Muscle layer of duodenum (tissue), 2 donors: ENCODE measurements at regions not wholly inside any gene's neighbourhood (a gene's known extent, or its start where the extent isn't known, plus 50 kb on each side); places are given as distances from the start of the nearest gene placed in this dataset.

Experiments
- H3K27ac ChIP-seq: one replicate; pipeline ENCODE4 v1.7.0; 2013; ENCODE audit warnings: mild to moderate bottlenecking, low read length
- H3K27me3 ChIP-seq: one replicate; pipeline ENCODE4 v1.7.0; 2013; ENCODE audit warnings: low read depth, mild to moderate bottlenecking, control low read depth, low read length
- H3K36me3 ChIP-seq, 2 donors: one replicate each; pipeline ENCODE4 v1.7.0; 2013; ENCODE audit warnings: low read length in 2 of 2, control low read depth in 1 of 2, mild to moderate bottlenecking in 1 of 2; ENCODE audit not compliant: insufficient read depth in 2 of 2, control insufficient read depth in 1 of 2
- H3K4me1 ChIP-seq, 2 donors: one replicate each; pipeline ENCODE4 v1.7.0; 2013; ENCODE audit warnings: low read length in 2 of 2, mild to moderate bottlenecking in 2 of 2, control low read depth in 1 of 2, moderate library complexity in 1 of 2; ENCODE audit not compliant: insufficient read depth in 2 of 2, control insufficient read depth in 1 of 2
- H3K4me3 ChIP-seq, 2 donors: one replicate each; pipeline ENCODE4 v1.7.0; 2013; ENCODE audit warnings: low read length in 2 of 2, low read depth in 1 of 2, mild to moderate bottlenecking in 1 of 2
- H3K9me3 ChIP-seq, 2 donors: one replicate each; pipeline ENCODE4 v1.7.0; 2013; ENCODE audit warnings: low read length in 2 of 2, control low read depth in 1 of 2, mild to moderate bottlenecking in 1 of 2; ENCODE audit not compliant: control insufficient read depth in 1 of 2
- donor health status: healthy.

DNA sequence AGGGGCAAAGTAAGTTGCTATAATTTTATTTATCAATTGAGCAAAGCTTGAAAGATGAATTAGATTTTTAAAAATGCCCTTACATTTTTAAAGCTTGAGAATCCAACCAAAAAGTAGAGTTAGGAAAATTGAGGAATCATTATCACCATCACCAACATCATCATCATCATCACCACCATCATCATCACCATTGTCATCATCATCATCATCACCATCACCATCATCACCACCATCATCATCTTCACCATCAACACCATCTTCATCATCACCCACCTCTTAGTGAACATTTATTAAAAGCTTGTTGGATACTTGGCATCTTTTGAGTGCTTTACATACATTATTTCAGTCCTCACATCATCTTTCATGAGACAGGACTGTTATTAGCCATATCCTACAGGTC is 504.4 kb upstream of the TNP1 start:
- H3K4me3 ChIP-seq = no peak overlapping the region
- no peaks in the 10 kb centered on the region for H3K36me3 ChIP-seq
- H3K9me3 ChIP-seq = no peaks in the 10 kb centered on the region
- H3K4me1 ChIP-seq = peaks cover 24 to 33% of the 10 kb centered on the region in 2 donors
- H3K27ac ChIP-seq = no peak overlapping the region
- H3K27me3 ChIP-seq = no peaks in the 10 kb centered on the region

DNA sequence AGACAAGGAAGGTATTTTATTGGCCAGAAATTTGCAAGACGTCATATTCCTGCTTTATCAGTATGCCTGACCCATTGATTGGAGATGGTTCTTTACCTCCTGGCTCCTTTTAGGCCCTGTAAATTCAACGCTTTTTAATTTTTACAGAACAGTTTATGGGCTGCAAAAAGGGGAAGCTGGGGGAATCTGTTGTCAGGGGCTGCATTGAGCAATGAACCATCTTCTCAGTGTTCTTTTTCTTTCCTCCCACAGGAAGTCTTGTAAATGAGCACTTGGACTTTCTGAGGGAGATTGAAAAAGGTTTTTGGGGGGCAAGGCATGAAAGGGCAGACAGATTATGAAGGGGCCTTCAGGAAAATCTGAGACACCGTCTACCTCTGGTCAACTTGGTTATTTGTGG is 503.6 kb upstream of the TNP1 start:
- no peak overlapping the region for H3K27ac ChIP-seq
- peaks cover 24 to 33% of the 10 kb centered on the region in 2 donors for H3K4me1 ChIP-seq
- H3K36me3 ChIP-seq = no peaks in the 10 kb centered on the region
- H3K4me3 ChIP-seq = no peak overlapping the region
- H3K9me3 ChIP-seq = no peaks in the 10 kb centered on the region
- H3K27me3 ChIP-seq = no peaks in the 10 kb centered on the region

DNA sequence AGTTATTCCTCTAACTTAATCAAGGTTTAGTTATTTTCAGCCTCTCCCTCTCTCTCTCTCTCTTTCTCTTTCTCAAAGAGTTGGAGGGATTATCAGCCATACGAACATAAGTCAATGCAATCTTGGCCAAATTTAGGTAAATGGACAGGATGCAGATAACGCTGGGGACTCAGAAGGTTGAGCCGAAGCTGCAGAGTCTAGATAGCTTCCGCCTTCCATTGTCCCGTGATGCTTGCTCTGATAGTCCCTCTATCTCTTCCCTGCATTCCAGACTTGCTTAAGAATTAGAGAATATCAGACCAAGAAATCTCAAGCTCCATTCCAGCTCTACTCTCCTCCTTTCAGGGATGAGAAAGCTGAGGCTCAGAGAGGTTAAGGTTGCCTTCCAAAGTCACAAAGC is 502.8 kb upstream of the TNP1 start:
- Histone ChIP-seq H3K27me3 (no peaks in the 10 kb centered on the region), H3K27ac (peak overlapping the region; percentile 62), H3K36me3 (no peaks in the 10 kb centered on the region), H3K4me3 (no peak overlapping the region), H3K9me3 (no peaks in the 10 kb centered on the region), H3K4me1 (peaks cover 24 to 33% of the 10 kb centered on the region in 2 donors)

- H3K4me1 ChIP-seq = peaks cover 24 to 34% of the 10 kb centered on the region in 2 donors
- no peaks in the 10 kb centered on the region for H3K36me3 ChIP-seq
- no peaks in the 10 kb centered on the region for H3K9me3 ChIP-seq
- no peaks in the 10 kb centered on the region for H3K27me3 ChIP-seq
- no peak overlapping the region for H3K4me3 ChIP-seq
- H3K27ac ChIP-seq = peak overlapping the region; percentile 62
These were observed 502.4 kb upstream of the TNP1 start for GRCh38 chr2:217362286-217362685.

- Histone ChIP-seq H3K4me1 (peaks cover 24 to 30% of the 10 kb centered on the region in 2 donors), H3K9me3 (no peaks in the 10 kb centered on the region), H3K4me3 (no peak overlapping the region), H3K27ac (peak overlapping the region; percentile 62), H3K36me3 (no peaks in the 10 kb centered on the region), H3K27me3 (no peaks in the 10 kb centered on the region)
These were observed 501.6 kb upstream of the TNP1 start for GRCh38 chr2:217361483-217361880.

DNA sequence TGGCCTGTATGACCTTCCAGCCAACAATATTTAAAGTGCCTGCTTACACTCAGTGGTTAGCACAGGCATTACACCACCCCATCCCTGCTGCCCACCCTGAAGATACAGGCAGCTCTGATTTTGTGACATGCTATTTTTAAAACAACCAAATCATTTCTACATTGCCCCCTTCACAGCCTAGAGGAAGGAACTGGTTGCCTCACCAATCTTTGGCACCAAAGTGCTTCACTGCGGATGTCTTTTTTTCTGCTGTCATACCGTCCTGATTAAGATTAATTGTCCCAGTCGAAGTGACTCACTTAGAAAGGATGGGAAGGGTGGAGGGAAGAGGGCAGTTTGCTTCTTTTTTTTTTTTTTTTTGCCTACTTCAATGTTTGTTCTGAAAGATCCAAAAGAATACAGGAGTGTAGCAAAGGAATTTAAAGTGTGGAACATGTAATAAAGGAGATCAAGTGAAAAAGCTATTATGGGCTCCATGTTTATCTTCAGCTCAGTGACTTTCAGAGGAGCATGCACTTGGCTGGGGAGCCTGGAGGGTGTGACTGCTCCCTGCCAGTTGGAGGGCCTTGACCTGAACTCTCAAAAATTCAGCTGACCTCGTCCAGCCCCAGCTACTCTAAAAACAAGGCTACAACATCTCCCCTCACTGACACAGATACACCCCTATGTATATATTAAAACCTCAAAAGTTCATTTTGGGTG is 501.1 kb upstream of the TNP1 start:
- Histone ChIP-seq H3K9me3 (no peaks in the 10 kb centered on the region), H3K36me3 (no peaks in the 10 kb centered on the region), H3K4me3 (no peak overlapping the region), H3K27me3 (no peaks in the 10 kb centered on the region), H3K27ac (peak overlapping the region; percentile 62), H3K4me1 (peaks cover 24 to 30% of the 10 kb centered on the region in 2 donors)

DNA sequence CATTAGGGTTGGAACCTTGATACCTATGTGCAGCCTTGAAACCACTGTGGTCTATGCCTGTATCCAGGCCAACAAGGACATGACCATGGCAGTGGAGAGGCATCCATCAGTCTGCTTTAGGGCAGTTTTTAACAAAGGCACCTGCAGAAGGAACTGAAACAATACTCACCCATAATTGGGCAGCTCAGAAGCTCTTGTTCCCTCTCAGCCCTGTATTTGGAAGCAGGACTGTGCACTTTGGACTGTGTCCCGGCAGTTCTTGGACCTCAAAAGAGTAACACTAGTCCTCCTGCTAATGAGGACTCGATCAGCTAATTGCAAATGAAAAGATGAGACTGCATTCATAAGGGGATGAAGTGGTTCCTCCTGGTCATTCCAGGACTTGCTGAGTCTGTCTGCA is 500.2 kb upstream of the TNP1 start:
- Histone ChIP-seq H3K36me3 (no peaks in the 10 kb centered on the region), H3K4me3 (no peak overlapping the region), H3K27ac (no peak overlapping the region), H3K27me3 (no peaks in the 10 kb centered on the region), H3K4me1 (peaks cover 24 to 30% of the 10 kb centered on the region in 2 donors), H3K9me3 (no peaks in the 10 kb centered on the region)

GRCh38 chr2:217357886-217358620 is 498.2 kb upstream of the TNP1 start:
- H3K27ac ChIP-seq = no peak overlapping the region
- peaks cover 24 to 30% of the 10 kb centered on the region in 2 donors for H3K4me1 ChIP-seq
- H3K4me3 ChIP-seq = no peak overlapping the region
- no peaks in the 10 kb centered on the region for H3K9me3 ChIP-seq
- no peaks in the 10 kb centered on the region for H3K27me3 ChIP-seq
- H3K36me3 ChIP-seq = no peaks in the 10 kb centered on the region

- H3K36me3 ChIP-seq = no peaks in the 10 kb centered on the region
- no peak overlapping the region for H3K27ac ChIP-seq
- H3K9me3 ChIP-seq = no peaks in the 10 kb centered on the region
- no peak overlapping the region for H3K4me3 ChIP-seq
- H3K4me1 ChIP-seq = peaks cover 20 to 26% of the 10 kb centered on the region in 2 donors
- no peaks in the 10 kb centered on the region for H3K27me3 ChIP-seq
These were observed 496.9 kb upstream of the TNP1 start for GRCh38 chr2:217356781-217357180.

- H3K36me3 ChIP-seq = no peaks in the 10 kb centered on the region
- H3K4me3 ChIP-seq = no peak overlapping the region
- no peaks in the 10 kb centered on the region for H3K27me3 ChIP-seq
- H3K27ac ChIP-seq = no peak overlapping the region
- peaks cover 13 to 23% of the 10 kb centered on the region in 2 donors for H3K4me1 ChIP-seq
- H3K9me3 ChIP-seq = no peaks in the 10 kb centered on the region
These were observed 496.3 kb upstream of the TNP1 start for GRCh38 chr2:217356142-217356541.

DNA sequence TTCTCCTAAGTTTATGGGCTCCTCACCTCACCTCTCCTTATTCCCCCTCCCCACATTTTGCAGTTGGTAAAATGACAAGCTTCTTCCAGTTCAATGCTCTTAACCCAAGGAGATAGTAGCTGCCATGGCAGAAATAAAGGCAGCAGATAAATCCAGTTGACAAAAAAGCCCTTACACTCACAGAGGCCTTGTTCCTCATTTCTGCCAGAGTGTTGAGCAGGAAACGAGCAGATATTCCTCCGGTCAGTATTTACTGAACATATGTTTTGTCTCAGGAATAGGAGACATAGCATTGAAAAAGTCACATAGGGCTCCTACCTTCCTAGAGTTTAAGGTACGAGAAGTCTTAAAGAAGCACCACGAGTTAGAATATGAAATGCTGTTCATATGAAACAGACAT is 493.7 kb upstream of the TNP1 start:
- peaks cover 0 to 5% of the 10 kb centered on the region in 2 donors for H3K4me1 ChIP-seq
- no peak overlapping the region for H3K4me3 ChIP-seq
- no peak overlapping the region for H3K27ac ChIP-seq
- no peaks in the 10 kb centered on the region for H3K9me3 ChIP-seq
- no peaks in the 10 kb centered on the region for H3K27me3 ChIP-seq
- H3K36me3 ChIP-seq = no peaks in the 10 kb centered on the region
